ENCODE measurements at regions not wholly inside any gene's neighbourhood (a gene's known extent, or its start where the extent isn't known, plus 50 kb on each side); places are given as distances from the start of the nearest gene placed in this dataset.

DNA sequence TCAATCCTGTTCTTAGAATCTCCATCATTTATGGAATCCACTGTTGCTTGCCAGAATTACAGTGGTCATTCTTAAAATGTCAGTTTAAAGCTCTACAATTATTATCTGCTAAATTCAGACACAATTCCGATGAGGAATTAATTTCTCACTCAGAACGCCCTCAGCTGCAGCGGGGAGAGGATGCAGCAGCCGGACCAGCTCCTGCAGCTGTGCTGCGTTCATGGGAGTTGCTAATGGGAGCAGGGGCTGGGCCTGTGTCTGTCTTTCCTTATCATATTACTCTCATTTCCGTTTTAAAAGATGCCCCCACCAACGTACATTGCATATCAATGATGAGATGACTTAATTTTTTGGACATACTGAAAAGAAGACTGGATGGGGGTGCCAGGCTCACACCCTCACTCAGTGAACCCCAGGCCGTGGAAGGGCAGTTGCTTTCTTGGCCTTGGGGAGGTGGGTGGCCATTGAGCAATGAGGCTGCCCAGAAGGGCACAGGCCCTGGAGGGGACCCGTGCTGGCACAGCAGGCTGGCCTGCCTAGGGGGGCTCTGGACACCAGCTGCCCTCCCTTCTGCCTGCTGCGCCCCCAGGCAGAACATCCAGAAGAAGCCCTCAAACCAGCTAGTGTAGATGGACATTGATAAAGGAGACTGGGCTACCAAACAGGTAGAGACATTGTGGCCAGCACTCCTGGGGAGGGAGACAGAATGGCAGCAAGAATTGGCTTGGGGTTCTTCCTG, 503.6 kb upstream of the MYT1L start:
- DNase-seq: no peak

DNA sequence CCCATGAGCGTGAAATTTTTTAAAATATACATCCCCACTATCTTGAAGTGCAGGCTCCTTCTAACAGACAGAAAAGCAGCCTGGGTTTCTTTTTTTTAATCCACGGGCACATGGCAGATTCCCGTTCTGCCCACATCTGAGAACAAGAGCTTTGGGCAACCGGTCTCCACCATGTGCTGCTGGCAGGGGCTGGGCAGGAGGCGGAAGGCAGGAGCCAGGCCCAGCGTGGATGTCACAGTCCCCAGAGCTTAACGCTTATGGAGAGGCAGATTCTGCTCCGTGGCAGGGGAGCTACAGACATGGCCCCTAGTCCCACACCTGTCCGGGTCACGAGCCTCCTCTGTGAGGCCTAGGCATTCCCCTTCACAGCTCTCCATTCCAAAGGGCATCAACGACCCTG, 503.0 kb upstream of the MYT1L start:
- no peak for DNase-seq

DNA sequence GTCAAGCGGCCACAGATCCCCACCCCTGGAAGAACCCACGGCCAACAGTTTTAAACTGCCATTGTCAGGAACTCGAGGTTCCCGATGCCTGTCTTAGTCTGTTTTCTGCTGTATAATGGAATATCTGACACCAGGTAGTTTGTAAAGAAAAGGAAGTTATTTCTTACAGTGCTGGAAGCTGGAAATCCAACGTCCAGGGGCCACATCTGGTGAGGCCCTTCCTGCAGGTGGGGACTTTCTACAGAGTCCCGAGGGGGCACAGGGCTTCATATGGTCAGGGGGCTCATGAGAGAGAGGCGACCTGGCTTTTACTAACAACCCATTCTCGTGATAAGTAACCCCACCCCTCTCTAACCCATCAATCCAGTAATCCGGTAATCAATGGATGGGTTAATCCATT, 501.6 kb upstream of the MYT1L start:
- no peak for DNase-seq

GRCh38 chr2:2831633-2832032, 500.6 kb upstream of the MYT1L start:
- no peak for DNase-seq

DNA sequence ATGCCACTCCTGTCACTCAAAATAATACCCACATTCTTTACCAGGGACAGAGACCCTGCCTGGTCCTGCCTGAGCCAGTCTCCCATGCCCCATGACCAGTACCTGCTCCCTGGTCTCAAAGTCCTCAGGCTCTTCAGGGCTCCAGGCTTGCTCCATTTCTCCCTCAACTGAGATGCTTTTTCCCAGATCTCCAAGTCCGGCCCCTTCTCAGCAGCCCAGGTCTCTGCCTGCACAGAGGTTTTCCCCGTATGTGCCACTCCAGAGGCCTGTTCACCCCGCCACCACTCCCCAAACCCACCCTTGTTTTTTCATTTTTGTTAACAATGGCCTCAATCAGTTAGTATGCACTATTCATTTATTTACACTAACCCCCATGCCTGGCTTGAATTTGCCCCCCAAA, 499.5 kb upstream of the MYT1L start:
- DNase-seq: no peak

GRCh38 chr2:2828774-2829368, 497.8 kb upstream of the MYT1L start:
- peak in 30 of 51 donors; percentile 15 to 84 (median 44) for DNase-seq

- DNase-seq: no peak
Measured at GRCh38 chr2:2827761-2828221, 496.7 kb upstream of the MYT1L start.

DNA sequence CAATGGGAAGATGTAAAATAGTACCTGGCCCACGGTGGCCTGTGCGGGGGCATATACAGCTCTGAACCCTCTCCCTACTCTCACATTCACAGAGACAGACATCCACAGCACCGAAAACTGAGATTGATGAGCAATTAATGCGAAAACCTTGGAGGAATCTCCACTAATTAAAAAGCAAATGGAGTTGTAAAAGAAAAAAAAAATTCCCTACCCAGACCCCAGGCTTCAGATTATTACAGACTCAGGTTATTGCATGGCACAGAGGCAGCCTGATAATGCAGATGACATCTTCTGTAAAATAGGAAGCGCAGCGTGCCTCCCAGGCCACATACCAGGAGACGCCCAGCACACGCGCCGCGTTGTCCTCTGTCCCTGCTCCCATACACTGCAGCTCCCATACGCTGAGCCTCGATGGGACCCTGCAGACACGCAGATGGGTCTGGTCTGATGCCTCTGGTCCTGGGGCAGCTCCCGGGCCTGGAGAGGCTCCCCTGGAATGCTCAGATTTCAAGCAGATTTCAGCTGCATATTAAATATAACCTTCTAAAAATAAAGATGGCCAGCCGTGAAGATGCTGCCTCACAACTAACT, 496.1 kb upstream of the MYT1L start:
- DNase-seq: no peak

GRCh38 chr2:2826621-2827020, 495.5 kb upstream of the MYT1L start:
- no peak for DNase-seq

GRCh38 chr2:2826209-2826551, 495.1 kb upstream of the MYT1L start:
- no peak for DNase-seq

DNA sequence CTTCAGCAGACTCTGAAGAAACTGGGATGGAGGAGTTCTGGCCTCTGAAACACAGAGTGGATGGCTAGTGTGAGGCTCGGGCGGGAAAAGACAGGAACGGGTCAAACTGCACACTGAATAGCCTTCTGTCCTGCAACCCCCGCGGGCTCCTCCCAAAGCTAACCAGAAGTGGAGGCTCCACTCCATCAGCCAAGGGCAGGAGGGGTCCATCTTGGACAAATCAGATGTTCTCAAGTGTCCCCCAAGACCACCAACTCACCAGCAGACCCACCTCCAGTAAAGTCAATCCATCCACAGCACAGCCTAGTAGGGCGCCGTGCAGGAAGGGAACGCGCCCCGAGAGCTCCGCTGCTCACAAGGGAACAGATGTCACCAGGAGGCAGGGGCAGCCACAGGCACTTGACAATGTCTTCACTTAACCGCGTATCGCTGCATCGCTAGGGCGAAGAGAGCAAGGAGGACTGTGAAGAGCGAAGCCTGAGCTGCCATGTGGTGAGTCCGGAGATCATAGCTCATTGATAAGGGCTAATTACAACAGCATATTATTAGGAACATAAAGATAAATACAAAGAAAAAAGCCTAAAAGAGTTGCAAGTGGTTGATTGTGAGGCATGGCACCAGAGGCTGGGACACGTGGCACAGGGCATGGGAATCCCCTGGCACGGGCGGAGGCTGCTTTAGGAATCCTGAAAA, 494.6 kb upstream of the MYT1L start:
- no peak for DNase-seq

- no peak for DNase-seq
Measured at GRCh38 chr2:2825062-2825461, 494.0 kb upstream of the MYT1L start.

DNA sequence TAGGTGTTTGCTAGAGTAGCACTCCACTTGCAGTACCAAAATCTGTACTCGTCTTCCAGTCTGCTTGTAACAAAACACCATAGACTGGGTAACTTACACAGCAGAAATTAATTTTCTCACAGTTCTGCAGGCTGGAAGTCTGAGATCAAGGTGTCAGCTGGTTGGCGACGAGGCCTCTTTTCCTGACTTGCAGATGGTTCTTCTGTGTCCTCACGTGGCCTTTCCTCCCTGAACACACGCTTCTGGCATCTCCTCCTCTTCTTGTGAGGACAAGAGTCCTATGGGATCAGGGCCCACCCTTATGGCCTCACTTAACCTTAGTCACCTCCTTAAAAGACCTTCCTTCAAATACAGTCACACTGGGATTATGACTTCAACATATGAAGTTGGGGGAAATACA, 493.5 kb upstream of the MYT1L start:
- no peak for DNase-seq

DNA sequence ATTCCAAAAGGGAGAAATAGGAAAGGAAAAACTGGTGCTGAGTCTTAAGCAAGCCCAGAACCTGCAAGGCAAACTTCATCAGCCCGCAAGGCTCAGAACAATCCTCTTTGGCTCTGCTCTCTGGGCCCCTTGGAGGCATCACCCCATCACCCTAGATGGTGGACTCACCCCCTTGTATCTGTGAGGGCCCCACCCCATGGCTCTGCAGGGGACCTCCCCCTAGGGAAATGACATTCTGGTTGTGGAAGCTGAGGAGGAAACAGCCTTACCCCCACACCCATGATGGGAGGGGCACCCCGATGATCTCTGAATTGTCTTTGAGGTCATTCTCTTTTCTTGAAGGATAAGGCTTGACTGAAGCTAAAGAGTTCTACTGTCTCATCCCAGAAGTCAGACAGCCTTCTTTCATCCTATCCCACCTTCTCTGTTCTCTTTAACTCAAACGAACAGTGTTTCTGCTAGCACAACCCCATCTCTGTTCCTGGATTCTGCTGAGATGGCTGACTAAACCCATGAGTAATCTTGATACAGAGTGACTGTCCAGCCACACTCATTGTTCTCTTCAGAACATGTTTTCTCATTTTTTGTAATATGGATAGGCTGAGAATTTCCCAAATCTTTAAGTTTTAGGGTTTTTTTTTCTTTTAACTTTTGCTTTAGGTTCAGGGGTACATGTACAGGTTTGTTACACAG, 492.1 kb upstream of the MYT1L start:
- no peak for DNase-seq

GRCh38 chr2:2822143-2822542, 491.1 kb upstream of the MYT1L start:
- no peak for DNase-seq

GRCh38 chr2:2812648-2813047, 481.6 kb upstream of the MYT1L start:
- no peak for DNase-seq

DNA sequence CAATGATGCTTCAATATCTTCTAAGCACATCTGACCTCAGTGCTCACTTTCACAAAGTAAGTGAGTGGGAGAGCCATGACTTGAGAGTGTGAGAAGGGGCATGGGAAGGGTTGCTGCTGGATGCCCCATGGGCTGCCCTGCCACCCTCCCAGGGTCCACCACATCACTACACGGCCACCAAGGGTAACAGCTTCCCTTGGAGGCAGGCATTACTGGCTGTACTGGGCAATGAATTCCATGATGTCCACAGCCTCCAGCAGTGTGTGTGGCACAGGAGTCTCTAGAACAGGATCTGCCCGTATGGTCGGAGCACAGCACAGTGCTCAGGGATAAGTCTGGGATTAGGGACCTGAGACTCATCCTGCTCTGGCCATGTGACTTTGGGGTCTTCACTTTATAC, 481.0 kb upstream of the MYT1L start:
- DNase-seq: no peak

GRCh38 chr2:2810504-2810903, 479.4 kb upstream of the MYT1L start:
- no peak for DNase-seq

DNA sequence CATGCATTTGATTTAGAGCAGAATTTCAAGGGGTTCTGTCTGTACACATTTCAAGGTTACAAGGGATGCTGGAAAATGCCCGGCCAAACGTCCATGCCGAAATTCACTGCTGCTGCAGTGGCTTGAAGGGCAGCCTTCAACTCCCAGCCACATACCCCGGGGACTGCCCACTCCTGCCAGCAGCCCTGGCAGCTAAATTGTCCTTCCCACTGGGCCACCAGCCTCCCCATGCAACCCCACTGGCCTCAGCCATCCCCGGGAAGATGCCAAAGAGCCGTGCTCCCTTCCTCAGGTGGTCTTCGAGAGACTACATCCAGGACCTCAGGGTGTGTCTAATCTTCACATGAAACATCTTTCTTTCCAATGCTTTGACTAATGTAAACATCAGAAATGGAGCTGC, 478.7 kb upstream of the MYT1L start:
- no peak for DNase-seq

DNA sequence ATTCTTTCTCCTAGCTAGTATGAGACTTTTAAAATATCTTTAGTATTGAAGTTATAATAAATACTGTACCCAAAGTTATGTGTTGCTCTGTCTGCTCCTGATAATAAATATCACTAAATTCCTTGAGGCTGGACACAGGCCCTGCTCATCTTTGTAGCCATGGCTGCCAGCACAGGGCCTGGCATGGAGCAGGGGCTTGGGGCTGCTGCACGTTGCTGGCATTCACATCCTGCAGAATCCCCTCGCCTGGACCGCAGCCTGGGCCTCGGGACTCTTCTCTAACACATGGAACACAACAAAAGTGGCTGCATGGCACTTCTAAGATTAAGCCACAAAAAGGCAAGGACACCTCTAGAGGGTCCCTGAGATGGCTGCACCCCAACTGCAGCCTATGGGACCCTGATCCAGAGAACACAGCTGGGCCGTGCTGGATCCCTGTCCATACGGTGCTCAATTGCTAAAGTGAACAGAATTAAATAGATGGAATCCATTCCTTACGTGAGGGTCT, 477.5 kb upstream of the MYT1L start:
- no peak for DNase-seq

DNA sequence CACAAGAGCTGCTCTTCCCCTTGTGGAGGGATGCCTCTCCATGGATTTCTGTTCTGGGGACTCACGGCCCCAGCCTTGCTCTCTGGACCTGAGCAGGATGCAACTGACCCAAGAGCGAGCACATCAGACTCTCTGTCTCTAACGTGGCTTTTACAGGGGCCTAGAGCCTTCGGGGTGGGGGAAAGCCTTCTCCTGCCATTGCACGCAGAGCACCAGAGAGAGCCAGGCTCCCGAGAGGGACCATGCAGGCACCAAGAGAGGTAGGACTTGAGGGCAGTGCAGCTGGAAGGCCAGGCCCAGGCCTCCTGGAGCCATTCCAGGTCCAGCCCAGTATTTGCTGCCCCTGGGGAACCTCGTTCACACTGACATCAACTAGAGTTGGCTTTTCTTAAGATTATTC, 475.6 kb upstream of the MYT1L start:
- DNase-seq: no peak

DNA sequence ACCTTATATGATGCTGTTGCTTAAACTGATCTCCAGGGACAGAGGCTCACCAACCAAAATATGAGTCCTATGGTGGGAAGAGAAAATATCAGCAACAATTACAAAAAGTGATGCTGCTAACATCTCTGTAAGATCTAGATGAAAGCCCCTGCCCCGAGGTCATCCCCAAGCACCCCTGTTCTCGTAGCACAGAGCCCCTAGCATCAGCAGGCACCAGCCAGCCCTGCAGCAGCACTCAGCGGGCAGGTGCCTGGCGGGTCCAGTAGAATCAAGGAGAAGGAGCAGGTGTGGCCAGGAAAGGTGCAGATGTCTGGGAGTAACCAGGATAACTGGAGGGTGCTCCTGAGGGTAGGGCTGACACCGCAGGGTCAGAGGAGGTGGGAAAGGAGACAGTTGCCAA, 474.2 kb upstream of the MYT1L start:
- no peak for DNase-seq

Data from hypothalamus (tissue), 51 donors.